ENCODE measurements at regions not wholly inside any gene's neighbourhood (a gene's known extent, or its start where the extent isn't known, plus 50 kb on each side); places are given as distances from the start of the nearest gene placed in this dataset.

GRCh38 chr14:94922595-94923239, 152.8 kb upstream of the GSC start:
- no peak for DNase-seq

DNA sequence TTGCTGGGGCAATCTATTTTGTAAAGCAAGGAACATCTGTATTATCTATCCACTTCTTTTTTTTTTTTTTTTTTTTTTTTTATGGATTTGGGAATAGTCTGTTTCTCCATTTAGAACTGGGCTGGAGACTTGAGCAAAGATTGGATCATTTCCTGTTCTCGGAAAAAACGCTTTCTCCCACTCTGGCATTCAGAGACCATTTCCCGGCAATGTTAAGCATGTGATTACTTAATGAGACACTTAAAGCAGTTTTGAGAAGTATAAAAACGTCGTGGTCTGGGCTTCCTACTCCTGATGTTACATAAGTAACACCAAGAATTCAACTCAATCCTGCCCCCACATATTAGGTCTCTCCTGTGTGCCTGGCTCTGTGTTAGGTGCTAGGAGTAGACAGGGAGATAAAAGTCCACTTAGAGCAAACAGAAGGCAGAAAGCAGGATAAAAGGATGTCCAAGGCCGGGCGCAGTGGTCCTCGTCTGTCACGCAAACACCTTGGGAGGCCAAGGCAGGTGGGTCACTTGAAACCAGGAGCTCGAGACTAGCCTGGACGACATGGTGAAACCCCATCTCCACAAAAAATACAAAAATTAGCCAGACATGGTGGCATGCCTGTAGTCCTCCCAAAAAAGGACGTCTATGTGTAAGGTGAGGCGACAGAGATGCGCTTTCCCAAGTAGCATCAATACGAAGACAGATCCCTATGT, 152.1 kb upstream of the GSC start:
- DNase-seq: no peak

DNA sequence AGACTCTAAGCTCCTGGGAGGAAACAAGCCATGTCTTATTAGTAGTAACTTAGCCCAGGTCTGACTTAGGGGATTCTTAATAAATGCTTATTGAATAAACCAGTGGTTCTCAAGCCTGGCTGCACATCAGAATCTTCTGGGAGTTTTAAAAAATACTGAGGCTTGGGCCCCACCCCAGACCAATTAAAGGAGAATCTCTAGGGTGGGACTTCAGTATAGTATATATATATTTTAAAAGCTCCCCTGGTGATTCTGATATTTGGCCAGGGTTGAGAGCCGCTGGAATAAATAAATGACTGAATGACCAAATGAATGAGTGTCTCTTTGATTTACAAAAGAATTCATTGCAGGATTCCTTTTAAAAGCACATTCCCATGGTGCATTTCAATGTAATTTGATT, 151.5 kb upstream of the GSC start:
- no peak for DNase-seq

DNA sequence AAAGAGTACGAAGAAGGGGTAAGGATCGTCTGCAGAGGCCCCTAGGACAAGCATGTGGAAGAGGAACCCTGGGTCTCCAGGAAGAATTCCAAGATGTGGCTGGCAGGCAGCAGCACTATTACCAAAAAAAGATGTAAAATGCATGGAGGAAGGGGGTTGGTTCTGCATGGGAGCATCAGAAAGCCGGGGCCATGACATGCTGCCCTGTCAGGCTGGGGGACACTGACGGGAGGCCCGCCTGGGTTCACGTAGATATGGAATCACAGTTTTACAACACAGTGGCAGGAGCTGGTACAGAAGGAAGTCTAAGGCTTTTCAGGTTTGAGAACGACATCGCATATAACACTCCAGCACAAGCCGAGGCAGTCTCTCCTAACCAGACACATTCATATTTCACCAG, 150.0 kb upstream of the GSC start:
- DNase-seq: no peak

DNA sequence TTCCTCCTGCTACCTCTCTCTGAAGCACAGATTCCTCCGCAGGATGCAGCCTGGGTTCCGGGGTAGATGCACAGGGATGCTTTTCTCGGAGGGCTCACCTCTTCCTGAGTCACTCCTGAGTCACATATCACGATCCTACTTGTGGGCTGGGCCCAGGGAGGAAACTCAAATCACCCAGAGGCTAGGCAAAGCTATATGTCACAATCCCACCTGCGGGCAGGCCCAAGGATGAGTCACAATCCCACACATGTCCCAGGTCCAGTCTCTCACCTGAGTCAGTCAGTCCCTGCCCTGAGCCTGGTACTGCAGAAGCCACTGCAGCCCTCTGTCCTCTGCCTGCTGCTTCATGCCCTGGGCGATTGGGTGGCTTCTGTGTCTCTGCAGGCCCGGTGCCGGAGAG, 149.0 kb upstream of the GSC start:
- no peak for DNase-seq

DNA sequence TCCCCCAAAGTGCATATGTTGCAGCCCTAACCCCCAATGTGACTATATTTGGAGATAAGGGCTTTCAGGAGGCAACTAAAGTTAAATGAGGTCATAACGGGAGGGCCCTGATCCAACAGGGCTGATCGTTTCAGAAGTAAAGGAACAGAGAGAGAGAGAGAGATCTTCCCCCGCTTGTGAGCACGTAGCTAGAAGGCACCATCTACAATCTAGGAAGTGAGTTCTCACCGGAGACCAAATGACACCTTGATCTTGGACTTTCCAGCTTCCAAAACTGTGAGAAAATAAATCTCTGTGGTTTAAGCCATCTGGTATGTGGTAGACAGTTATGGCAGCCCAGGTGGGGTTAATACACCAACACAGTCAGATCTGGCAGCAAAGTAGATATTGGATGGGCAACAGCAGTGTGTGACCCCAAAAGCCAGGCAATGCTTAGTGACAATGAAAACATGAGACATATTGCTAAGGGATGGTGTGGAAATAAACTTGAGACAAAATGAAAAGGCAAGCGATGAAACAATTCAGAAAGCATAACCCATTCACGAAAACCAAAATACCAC, 147.2 kb upstream of the GSC start:
- no peak for DNase-seq

- no peak for DNase-seq
These were observed 144.3 kb upstream of the GSC start for GRCh38 chr14:94914191-94914590.

DNA sequence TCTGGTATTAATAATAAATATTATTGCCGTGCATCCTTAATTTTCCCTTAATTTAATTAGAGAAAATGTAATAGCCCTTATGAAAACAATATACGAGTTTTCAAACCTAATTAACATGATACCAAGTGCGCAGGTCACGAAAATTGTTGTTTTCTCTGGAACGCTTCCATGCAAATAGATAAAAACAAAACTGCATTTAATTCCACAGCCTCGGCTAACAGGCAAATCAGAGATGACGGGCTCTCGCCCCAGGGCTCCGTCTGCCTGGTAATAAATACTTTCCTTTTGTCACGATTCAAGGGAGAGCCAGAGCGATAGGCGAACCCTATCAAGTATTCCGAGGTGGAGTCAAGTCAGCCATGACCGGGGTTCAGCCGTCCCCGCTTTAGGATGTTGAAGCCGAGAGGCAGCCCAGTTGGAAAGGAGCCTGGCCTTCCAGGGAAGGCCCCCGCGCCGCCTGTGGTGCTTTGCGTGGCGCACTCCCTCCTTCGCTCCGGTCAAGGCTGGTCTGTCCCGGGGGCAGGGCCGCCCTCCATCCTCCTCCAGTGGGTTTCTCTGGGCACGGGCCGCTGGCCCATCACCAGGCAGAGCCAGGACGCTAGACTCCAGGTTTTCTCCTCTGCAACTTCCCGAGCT, 137.8 kb upstream of the GSC start:
- no peak for DNase-seq

GRCh38 chr14:94906991-94907587, 137.2 kb upstream of the GSC start:
- DNase-seq: no peak

- DNase-seq: no peak
These were observed 136.7 kb upstream of the GSC start for GRCh38 chr14:94906577-94906976.

- DNase-seq: no peak
These were observed 134.7 kb upstream of the GSC start for GRCh38 chr14:94904636-94905035.

GRCh38 chr14:94903883-94904282, 134.0 kb upstream of the GSC start:
- DNase-seq: no peak

- no peak for DNase-seq
These were observed 133.4 kb upstream of the GSC start for GRCh38 chr14:94903338-94903737.

GRCh38 chr14:94897561-94897960, 127.6 kb upstream of the GSC start:
- no peak for DNase-seq

DNA sequence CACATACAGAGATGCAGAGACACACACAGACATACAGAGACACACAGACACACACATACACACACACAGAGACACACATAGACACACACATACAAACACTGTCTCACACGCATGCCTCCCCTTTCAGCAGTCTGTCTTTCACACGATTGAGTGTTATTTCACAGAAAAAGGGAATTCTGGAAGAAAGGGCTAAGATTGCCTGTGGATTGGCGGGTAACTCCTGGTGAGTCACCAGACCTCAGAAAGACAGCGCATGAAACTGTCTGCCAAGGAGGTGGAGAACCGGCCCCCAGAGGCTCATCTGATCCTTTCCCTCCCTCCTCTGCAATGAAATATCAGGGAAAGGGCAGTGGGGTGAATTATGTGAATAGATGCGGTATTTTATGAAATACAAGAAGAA, 127.2 kb upstream of the GSC start:
- DNase-seq: no peak

- DNase-seq: no peak
These were observed 123.7 kb upstream of the GSC start for GRCh38 chr14:94893411-94894160.

GRCh38 chr14:94890785-94891184, 120.9 kb upstream of the GSC start:
- DNase-seq: no peak

DNA sequence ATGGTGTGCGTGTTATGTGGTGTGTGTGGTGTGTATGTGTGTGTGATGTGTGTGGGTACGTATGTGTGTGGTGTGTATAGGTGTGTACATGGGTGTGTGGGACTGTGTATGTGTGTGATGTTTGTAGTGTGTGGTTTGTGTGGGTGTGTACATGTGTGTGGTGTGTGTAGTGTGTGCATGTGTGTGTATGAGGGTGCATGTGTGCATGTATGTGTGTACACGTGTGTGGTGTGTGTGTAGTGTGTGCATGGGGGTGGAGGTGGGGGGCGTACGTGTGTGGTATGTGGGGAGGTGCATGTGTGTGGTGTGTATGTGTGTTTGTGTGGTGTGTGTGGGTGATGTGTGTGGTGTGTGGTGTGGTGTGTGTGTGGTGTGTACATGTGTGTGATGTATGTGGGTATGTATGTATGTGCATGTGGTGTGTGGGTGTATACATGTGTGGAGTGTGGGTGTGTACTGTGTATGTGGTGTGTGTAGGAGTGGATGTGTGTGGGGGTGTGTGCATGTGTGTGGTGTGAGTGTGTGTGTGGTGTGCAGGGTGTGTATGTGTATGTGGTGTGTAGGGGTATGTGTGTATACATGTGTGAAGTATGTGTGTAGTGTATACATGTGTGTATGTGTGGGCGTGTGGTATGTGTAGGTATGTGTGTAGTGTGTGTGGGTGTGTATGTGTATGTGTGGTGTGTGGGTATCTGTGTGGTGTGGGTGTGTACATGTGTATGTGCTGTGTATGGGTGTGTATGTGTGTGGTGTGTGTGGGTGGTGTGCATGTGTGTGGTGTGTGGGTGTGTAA, 119.8 kb upstream of the GSC start:
- no peak for DNase-seq

- no peak for DNase-seq
These were observed 118.2 kb upstream of the GSC start for GRCh38 chr14:94888121-94888520.

- no peak for DNase-seq
These were observed 117.7 kb upstream of the GSC start for GRCh38 chr14:94887591-94887990.

DNA sequence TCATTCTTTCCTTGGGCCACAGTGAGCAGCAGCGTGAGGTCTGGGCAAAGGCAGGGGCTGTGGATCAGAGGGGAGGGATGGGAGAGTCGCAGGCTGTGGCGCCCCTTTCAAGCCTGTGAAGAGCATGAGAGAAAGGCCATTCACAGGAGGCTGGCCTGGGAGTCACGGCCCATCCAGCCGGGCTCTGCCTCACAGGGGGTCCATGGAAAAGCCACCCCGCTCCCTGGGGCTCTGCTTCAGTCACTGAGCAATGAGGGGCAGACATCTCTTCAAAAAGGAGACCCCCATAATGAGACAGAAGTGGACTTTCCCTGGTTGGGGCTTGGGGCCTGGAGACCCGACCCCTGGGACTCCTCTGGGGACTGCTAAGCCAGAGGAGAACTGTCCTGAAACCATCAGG, 117.0 kb upstream of the GSC start:
- DNase-seq: no peak

DNA sequence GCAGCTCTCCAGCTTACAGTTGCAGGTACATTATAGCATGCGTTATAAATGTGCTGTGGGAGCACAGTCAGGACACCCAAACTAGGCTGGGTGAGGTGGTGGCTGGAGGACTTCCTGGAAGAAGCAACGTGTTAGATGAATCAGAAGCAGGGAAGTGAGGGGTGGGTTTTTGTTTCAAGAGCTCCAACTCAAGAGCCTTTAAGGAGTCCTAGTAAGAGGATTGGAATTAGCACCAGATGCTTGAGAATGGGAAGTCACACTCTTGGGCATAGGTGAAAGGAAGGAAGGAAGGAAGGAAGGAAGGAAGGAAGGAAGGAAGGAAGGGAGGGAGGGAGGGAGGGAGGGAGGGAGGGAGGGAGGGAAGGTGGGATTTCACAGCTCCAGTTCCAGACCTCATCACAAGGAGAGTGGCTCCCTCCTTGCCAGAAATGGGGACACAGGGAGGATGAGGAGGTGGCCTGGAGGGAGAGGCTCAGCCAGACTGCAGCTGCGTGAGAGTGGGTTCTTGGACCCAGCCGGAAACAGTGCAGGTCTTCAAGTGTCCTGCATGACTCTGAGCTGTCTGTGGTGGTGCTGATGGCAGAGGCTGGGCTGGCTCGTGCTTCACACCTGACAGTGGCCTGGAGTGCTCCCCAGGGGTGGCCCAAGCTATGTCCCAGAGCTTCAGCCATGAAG, 115.7 kb upstream of the GSC start:
- no peak for DNase-seq

Data from OCI-M1 (cell line).